Stimulated activated naive CD4-positive, alpha-beta T cell treated with Interleukin-2 at 50 U/mL for 16 hours (primary cell): ENCODE measurements at regions not wholly inside any gene's neighbourhood (a gene's known extent, or its start where the extent isn't known, plus 50 kb on each side); places are given as distances from the start of the nearest gene placed in this dataset.

Experiments
- DNase-seq: peaks from one replicate; lab custom pipeline; 2025; lab: John Stamatoyannopoulos, UW

DNA sequence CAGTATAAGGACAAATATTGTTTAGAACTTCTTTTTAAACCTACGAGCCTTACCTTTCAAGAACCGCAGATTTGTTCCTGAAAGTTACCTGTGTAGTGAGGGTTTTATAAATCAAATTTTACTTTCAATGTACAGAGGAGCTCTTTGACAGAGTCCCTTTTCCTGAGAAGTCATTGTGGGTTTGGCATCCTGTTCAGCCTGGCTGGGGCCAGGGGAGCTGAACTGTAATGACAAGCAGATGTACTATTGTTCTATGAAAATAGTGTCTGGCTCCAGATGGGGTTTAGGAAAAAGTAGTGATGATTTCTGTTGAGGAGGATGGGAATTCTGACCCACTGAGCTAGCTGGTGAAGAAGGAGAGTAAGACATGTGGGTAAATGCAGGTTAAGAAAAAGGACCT, 196.2 kb upstream of the PGRMC2 start:
- DNase-seq: no peak

GRCh38 chr4:128483041-128483440, 195.4 kb upstream of the PGRMC2 start:
- DNase-seq: no peak

- DNase-seq: no peak
Observed at GRCh38 chr4:128481752-128482480, 194.3 kb upstream of the PGRMC2 start.

DNA sequence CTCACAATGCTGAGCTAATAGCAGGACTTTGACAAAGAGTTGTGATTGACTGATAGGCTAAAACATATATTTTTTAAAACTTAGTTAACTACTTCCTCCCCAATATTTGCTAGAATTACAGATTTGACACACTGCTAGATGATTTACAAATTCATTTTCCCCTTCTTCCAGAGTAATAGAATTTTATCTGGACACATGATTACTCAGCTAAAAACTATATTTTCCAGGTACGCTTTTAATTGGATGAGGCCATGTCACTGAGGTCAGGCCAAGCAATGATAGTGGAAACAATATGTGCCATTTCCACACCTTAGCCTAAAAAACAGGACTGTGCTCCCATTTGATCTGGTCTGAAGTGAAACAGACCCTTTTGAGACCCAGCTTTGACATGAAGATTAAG, 193.3 kb upstream of the PGRMC2 start:
- DNase-seq: no peak

DNA sequence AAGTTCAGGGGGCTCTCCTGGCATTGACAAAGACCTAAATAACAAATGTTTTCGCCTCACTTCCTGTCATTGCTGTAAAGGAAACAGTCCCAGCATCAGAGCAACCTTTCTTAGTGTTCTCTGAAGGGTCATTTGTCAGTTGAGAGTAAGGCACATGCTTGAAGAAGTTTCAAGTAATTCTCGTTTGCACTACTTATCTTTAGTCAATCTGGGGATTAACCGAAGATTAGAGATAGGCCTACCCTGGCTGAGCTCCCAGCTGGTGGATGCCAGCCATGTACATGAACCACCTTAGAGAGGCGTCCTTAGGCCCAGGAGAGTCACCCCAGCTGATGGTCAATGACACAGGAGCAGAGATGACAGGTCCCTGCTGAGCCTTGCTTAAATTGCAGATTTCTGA, 189.9 kb upstream of the PGRMC2 start:
- DNase-seq: no peak

GRCh38 chr4:128475597-128475996, 188.0 kb upstream of the PGRMC2 start:
- DNase-seq: no peak

GRCh38 chr4:128471576-128471975, 184.0 kb upstream of the PGRMC2 start:
- no peak for DNase-seq

- DNase-seq: no peak
Observed at GRCh38 chr4:128470492-128471053, 183.0 kb upstream of the PGRMC2 start.

GRCh38 chr4:128468123-128468989, 180.7 kb upstream of the PGRMC2 start:
- DNase-seq: no peak

GRCh38 chr4:128465523-128465922, 177.9 kb upstream of the PGRMC2 start:
- DNase-seq: no peak

DNA sequence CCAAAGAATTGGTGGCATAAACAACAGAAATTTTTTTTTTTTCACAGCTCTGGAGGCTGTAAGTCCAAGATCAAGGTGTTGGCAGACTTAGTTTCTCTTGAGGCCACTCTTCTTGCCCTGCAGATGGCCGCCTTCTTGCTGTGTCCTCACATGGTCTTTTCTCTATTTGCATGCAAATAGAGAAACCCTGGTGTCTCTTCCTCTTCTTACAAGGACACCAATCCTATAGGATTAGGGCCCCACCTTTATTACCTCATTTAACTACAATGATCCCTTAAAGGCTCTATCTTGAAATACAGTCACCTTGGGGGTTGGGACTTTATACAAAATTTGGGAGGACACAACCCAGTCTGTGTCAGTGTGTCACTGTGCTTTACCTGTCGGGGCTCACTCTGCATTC, 175.4 kb upstream of the PGRMC2 start:
- DNase-seq: no peak

DNA sequence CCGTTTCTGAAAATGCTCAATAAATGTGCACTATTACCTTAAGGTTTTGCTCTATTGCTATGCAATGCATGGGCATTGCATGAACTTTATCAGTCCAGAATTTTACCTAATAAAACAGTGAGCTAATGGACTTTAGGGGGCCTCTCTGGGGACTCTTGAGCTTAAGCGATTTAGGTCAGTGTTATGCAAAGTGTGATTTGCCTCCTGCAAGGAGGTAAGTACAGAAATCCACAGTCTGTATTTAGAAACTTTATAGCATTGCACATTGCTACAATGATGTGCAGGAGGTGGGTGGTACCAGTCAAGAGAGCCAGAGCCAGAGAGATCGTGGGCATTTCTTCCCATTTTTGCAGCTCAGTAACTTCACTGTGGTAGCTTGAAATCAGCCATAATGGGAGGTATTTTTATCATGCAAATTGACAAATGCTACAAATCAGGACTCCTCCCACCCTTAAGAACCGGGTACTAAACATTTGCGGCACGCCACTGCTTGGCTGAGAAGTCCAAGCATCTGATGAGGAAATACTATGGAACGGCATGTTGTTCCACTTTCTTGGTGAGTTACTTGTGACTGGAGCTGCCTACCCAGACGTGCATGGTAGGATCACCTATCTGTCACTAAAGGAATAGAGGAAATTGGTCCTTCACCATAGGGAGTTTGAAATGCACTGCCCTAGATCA, 174.6 kb upstream of the PGRMC2 start:
- no peak for DNase-seq

GRCh38 chr4:128461291-128462102, 173.9 kb upstream of the PGRMC2 start:
- no peak for DNase-seq

GRCh38 chr4:128459547-128459946, 171.9 kb upstream of the PGRMC2 start:
- DNase-seq: no peak

GRCh38 chr4:128458816-128459215, 171.2 kb upstream of the PGRMC2 start:
- DNase-seq: no peak

DNA sequence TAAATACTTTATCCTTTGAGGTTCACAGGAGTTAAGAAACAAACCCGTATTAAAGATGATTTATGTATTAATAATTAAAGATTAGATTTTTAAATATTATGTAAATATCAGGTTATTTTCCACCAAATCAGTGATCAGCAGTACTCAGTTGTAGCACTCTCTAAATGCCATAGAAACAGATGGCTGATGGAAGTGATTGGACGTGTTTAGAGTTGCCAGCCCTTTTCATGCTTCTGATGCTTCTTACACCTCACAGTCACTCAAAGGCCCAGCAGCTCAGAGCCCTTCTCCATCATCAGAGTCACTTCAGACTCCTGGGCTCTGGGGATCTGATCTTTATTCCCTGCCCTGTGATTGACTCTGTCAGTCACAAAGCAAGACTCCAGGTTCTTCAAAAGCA, 170.1 kb upstream of the PGRMC2 start:
- no peak for DNase-seq

DNA sequence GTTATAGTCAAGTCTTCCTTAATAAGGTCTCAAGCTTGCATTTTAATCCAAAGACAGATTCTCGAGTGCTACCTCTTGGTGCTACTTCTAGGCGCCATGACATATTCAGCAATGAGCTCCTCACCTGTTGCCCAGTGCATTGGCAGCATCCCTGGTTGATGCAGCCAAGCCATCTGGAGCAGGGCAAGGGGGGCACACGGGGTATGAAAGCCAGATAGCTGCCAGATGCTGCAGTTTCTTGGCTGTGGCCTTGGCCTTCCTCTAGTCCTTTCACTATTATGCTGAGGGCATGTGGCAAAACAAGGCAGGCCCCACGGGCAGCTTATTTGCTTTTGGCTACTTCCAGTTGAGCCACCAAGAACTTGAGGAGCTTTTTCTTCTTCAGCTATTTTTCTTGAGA, 168.6 kb upstream of the PGRMC2 start:
- no peak for DNase-seq

DNA sequence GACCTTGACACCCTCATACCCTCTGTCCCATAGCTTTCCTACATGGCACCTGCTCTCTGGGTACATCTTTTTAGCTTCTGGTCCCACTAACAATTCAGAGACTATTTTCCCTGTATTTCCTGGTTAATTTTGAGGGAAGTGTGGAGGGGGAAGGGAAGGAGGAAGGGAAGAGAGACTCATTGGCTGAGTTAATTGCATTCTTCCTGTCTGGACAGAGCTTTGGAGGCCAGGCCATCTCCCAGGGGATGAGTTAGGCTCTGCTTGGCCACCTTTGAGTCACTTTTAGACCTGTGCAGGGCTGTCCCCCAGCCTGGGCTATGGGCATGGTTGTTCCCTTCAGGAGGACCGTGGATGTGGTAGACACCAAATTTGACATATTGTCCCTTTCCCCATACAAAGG, 167.9 kb upstream of the PGRMC2 start:
- no peak for DNase-seq

DNA sequence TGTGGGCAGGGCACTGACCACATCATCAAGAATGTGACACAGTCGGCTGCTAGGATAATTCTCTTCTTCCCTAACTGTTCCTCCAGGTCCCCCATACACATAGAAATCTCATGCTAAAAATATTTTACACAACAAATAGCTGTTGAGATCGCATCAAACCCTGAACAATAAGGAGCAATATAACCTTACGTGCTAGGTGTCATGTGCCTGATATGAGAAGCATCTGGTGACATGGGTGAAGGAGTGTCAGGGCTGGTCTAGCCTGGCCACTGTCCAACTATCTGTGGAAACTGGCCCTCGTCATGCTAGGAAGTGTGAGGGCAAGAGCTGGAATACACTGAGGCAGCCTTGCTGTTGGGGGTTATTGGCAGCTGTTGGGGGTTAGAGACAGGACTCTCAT, 167.3 kb upstream of the PGRMC2 start:
- DNase-seq: no peak

- peak; percentile 47 for DNase-seq
Observed at GRCh38 chr4:128454281-128454871, 166.8 kb upstream of the PGRMC2 start.

- DNase-seq: no peak
Observed at GRCh38 chr4:128452415-128452814, 164.8 kb upstream of the PGRMC2 start.
